GM12892 (cell line): ENCODE measurements at regions not wholly inside any gene's neighbourhood (a gene's known extent, or its start where the extent isn't known, plus 50 kb on each side); places are given as distances from the start of the nearest gene placed in this dataset.

Source experiments
- DNase-seq: peaks from one replicate; pipeline ENCODE4 v3.0.0; 2011; ENCODE audit not compliant: insufficient read length
- FAIRE-seq: peaks from 2 replicates; lab custom pipeline; 2011; peaks lifted over from hg19 to GRCh38; lab: Jason Lieb, UNC
- POLR2A ChIP-seq: IDR thresholded peaks from 2 replicates; pipeline ENCODE4 v1.6.1; 2011; ENCODE audit warnings: low read depth, low read length, control low read depth
- POLR2AphosphoS5 ChIP-seq: IDR thresholded peaks from 2 replicates; pipeline ENCODE4 v1.6.1; 2011; ENCODE audit warnings: low read depth, low read length, control low read depth
- TAF1 ChIP-seq: IDR thresholded peaks from 2 replicates; pipeline ENCODE4 v1.6.1; 2011; ENCODE audit warnings: low read depth, mild to moderate bottlenecking, control low read depth, low read length, borderline replicate concordance

DNA sequence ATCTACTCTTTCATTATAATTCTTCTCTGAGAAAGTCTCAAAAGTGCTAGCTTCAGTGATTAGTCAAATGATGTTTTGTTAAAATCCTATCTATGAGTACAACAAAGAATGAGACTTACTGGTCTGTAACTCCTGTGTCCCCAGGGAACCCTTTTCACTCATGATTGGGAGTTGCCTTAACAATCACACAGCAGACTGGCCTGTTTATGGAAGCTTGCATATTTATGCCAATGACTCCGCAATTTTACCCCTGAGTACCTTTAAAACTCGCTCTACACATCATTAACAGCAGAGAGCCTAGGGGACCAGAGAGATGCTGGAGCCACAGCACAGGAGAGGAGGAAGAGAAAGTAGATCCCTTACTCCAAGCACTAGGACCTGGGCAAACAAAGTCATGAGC lies 628.1 kb downstream of the IGSF11 start:
- TF ChIP-seq POLR2AphosphoS5, result no peak
- no peak for TF ChIP-seq POLR2A
- no peak for TF ChIP-seq TAF1
- FAIRE-seq (no peak), DNase-seq (no peak)

DNA sequence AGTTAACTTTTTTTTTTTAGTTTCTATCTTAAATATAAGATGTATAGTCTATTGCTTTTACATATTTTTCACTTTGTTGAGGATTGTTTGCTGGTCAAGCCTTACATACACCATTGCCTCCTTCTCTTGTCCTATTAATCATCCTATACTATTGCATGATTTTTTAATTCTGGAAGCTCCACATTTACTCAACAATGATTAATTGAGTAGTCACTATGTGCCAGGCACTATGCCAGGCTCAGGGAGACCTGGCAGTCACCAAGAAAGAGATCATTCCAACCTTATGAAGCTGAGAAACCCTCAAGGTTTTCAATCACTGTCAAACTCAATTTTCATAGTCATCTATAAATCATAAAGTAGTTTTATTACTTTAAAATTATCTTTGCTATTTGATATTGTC lies 626.2 kb downstream of the IGSF11 start:
- no peak for TF ChIP-seq POLR2A
- no peak for TF ChIP-seq POLR2AphosphoS5
- no peak for TF ChIP-seq TAF1
- DNase-seq, result no peak

DNA sequence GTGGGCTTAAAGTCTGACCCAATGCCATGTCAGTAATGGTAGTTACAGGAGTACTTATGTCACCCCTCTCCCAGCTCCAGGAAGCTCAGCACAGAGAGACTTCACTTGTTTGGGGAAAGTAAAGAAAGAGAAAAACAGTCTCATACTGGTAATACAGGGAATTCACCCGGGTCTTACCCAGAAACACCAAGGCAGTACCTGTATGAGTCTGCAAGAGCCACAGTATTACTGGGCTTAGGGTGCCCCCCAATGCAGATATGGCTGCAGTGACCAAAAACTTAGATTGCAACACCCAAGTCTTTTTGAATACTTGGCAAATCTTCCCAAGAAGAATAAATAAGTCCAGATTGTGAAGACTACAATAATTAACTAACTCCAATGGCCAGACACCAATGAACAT lies 622.1 kb downstream of the IGSF11 start:
- DNase-seq (no peak), FAIRE-seq (no peak)
- TF ChIP-seq POLR2AphosphoS5 (no peak), TAF1 (no peak), POLR2A (no peak)

More for the DNA sequence above, 626.2 kb downstream of the IGSF11 start:
- no peak for FAIRE-seq

DNA sequence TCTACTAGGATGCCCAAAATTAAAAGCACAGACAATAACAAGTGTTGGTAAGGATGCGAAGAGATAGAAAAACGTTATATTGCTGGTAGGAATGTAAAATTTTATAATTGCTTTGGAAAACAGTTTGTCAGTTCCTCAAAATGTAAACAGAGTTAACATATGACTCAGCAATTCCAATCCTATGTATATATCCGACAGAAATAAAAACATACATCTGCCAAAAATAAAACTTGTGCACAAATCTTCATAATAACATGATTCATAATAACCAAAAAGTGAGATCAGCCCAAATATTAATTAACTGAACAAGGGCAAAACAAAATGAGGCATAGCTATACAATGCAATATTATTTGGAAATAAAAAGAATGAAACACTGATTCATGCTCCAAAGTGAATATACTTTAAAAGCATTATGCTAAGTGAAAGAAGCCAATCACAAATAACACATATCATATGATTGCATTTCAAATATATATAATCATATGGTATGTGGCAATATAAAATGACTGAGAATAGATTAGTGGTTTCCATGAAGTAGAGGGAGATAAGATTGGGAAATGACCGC lies 609.3 kb downstream of the IGSF11 start:
- DNase-seq (no peak), FAIRE-seq (no peak)
- no peak for TF ChIP-seq POLR2AphosphoS5
- TF ChIP-seq TAF1, result no peak
- TF ChIP-seq POLR2A, result no peak

GRCh38 chr3:118433825-118434224 lies 600.8 kb downstream of the IGSF11 start:
- FAIRE-seq, result no peak
- no peak for DNase-seq
- TF ChIP-seq POLR2A, result no peak
- TF ChIP-seq TAF1, result no peak
- no peak for TF ChIP-seq POLR2AphosphoS5

- FAIRE-seq (no peak), DNase-seq (no peak)
- TF ChIP-seq POLR2AphosphoS5, result no peak
- TF ChIP-seq TAF1, result no peak
- no peak for TF ChIP-seq POLR2A
Measured at GRCh38 chr3:118435851-118436350, 598.7 kb downstream of the IGSF11 start.

GRCh38 chr3:118436697-118437262 lies 597.9 kb downstream of the IGSF11 start:
- no peak for TF ChIP-seq POLR2AphosphoS5
- no peak for TF ChIP-seq TAF1
- no peak for TF ChIP-seq POLR2A
- FAIRE-seq, result no peak

GRCh38 chr3:118445036-118445435 lies 589.6 kb downstream of the IGSF11 start:
- no peak for TF ChIP-seq TAF1
- no peak for TF ChIP-seq POLR2AphosphoS5
- TF ChIP-seq POLR2A, result no peak
- FAIRE-seq (no peak), DNase-seq (no peak)

More at GRCh38 chr3:118436697-118437262, 597.9 kb downstream of the IGSF11 start:
- no peak for DNase-seq

GRCh38 chr3:118447339-118447738 lies 587.3 kb downstream of the IGSF11 start:
- DNase-seq (no peak), FAIRE-seq (no peak)
- TF ChIP-seq POLR2AphosphoS5, result no peak
- no peak for TF ChIP-seq POLR2A
- no peak for TF ChIP-seq TAF1

GRCh38 chr3:118466795-118467330 lies 567.8 kb downstream of the IGSF11 start:
- TF ChIP-seq POLR2AphosphoS5, result no peak
- TF ChIP-seq TAF1, result no peak
- TF ChIP-seq POLR2A, result no peak
- FAIRE-seq, result no peak
- DNase-seq, result no peak

DNA sequence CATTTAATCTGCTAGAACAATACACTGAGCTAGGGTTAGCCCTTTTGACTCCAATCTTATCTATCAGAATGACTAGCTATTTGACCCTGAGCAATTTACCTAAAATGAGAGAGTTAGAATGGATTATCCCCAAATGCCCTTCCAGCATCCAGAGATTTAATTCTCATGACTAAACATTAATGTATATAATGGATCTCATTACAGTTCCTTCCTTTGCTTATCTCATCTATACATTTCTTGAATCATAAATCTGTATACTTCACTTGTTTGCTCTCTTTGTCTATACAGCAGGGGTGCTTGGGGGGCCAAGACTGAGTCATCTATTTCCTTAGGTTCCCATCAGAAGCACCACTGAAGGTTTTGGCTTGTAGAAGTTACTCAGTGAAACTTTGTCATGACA lies 565.8 kb downstream of the IGSF11 start:
- no peak for TF ChIP-seq POLR2A
- TF ChIP-seq POLR2AphosphoS5, result no peak
- no peak for TF ChIP-seq TAF1
- DNase-seq, result no peak
- FAIRE-seq, result no peak

GRCh38 chr3:118472586-118472985 lies 562.1 kb downstream of the IGSF11 start:
- DNase-seq, result no peak
- TF ChIP-seq TAF1 (no peak), POLR2A (no peak), POLR2AphosphoS5 (no peak)
- no peak for FAIRE-seq
